CD14-positive monocyte (primary cell): ENCODE measurements at regions not wholly inside any gene's neighbourhood (a gene's known extent, or its start where the extent isn't known, plus 50 kb on each side); places are given as distances from the start of the nearest gene placed in this dataset.

Experiments
- DNase-seq, 3 donors: peaks; one replicate each; pipeline ENCODE4 v3.0.0-alpha.2; 2011 to 2022
- H2AFZ ChIP-seq: 2 replicates; pipeline ENCODE4 v1.6.0; 2012; ENCODE audit warnings: mild to moderate bottlenecking, low read depth, low read length, inconsistent platforms; ENCODE audit not compliant: insufficient read depth, poor library complexity, severe bottlenecking
- H3K27ac ChIP-seq, 2 donors: 1 replicate in 1 of 2; 2 replicates in 1 of 2; pipeline ENCODE4 v1.5.1; 2012 to 2013; ENCODE audit warnings: low read length in 2 of 2, control low read depth in 1 of 2, inconsistent platforms in 1 of 2, low read depth in 1 of 2, mild to moderate bottlenecking in 1 of 2
- H3K27me3 ChIP-seq, 2 donors: one replicate each; pipeline versions ENCODE4 v1.6.0 to v1.6.1; 2011 to 2013; ENCODE audit warnings: low read length in 2 of 2; ENCODE audit not compliant: control insufficient read depth in 2 of 2, insufficient read depth in 2 of 2
- H3K36me3 ChIP-seq, 2 donors: replicated peaks in 1 of 2; 1 replicate in 1 of 2; 2 replicates in 1 of 2; pipeline versions ENCODE4 v1.5.1 to v1.6.1; 2012 to 2013; ENCODE audit warnings: low read length in 2 of 2, control low read depth in 1 of 2, inconsistent platforms in 1 of 2, mild to moderate bottlenecking in 1 of 2; ENCODE audit not compliant: insufficient read depth in 2 of 2, control insufficient read depth in 1 of 2
- H3K4me1 ChIP-seq, 2 donors: 1 replicate in 1 of 2; 2 replicates in 1 of 2; pipeline versions ENCODE4 v1.5.1 to v1.6.1; 2012 to 2013; ENCODE audit warnings: low read length in 2 of 2, control low read depth in 1 of 2, inconsistent platforms in 1 of 2, mild to moderate bottlenecking in 1 of 2, moderate library complexity in 1 of 2; ENCODE audit not compliant: insufficient read depth in 2 of 2, control insufficient read depth in 1 of 2
- H3K4me2 ChIP-seq: replicated peaks from 2 replicates; pipeline ENCODE3; 2012; ENCODE audit warnings: low read length, moderate library complexity, mild to moderate bottlenecking; ENCODE audit not compliant: poor library complexity, severe bottlenecking; ENCODE audit errors: extremely low read depth
- H3K4me3 ChIP-seq, 3 experiments: fragments of 200-600 bp in 1 of 3; sonication (generic) in 1 of 3; replicated peaks in 1 of 3; 1 replicate in 2 of 3; 2 replicates in 1 of 3; pipeline ENCODE4 v1.5.1; 2011 to 2013; ENCODE audit warnings: low read length in 3 of 3, mild to moderate bottlenecking in 3 of 3, control low read depth in 2 of 3, low read depth in 2 of 3, inconsistent platforms in 1 of 3, moderate library complexity in 1 of 3
- H3K79me2 ChIP-seq: 2 replicates; pipeline ENCODE4 v1.6.0; 2012; ENCODE audit warnings: mild to moderate bottlenecking, control low read depth, inconsistent platforms, low read length, moderate library complexity; ENCODE audit not compliant: insufficient read depth
- H3K9ac ChIP-seq: 2 replicates; pipeline ENCODE4 v1.6.0; 2017; ENCODE audit warnings: low read length, mild to moderate bottlenecking; ENCODE audit not compliant: insufficient read depth, poor library complexity, severe bottlenecking
- H3K9me3 ChIP-seq, 2 donors: replicated peaks in 1 of 2; 1 replicate in 1 of 2; 2 replicates in 1 of 2; pipeline versions ENCODE4 v1.5.1 to v1.6.1; 2012 to 2013; ENCODE audit warnings: low read length in 2 of 2, control low read depth in 1 of 2; ENCODE audit not compliant: control insufficient read depth in 1 of 2, insufficient read depth in 1 of 2
- H4K20me1 ChIP-seq: 2 replicates; pipeline ENCODE4 v1.6.0; 2012; ENCODE audit warnings: mild to moderate bottlenecking, low read length, control low read depth, moderate library complexity; ENCODE audit not compliant: insufficient read depth
- H3K27ac Mint-ChIP-seq, 7 donors: one replicate each; pipeline ENCODE4 v1.8.0; 2020; ENCODE audit warnings: mild to moderate bottlenecking in 7 of 7, mixed read lengths in 7 of 7, moderate library complexity in 6 of 7, inconsistent platforms in 2 of 7
- H3K27me3 Mint-ChIP-seq, 3 donors: one replicate each; pipeline ENCODE4 v1.8.0; 2021 to 2022; ENCODE audit warnings: low read depth in 3 of 3, mild to moderate bottlenecking in 3 of 3, mixed read lengths in 3 of 3, moderate library complexity in 3 of 3, inconsistent platforms in 1 of 3
- H3K36me3 Mint-ChIP-seq, 2 donors: one replicate each; pipeline ENCODE4 v1.8.0; 2020; ENCODE audit warnings: mixed read lengths in 2 of 2, inconsistent platforms in 1 of 2, mild to moderate bottlenecking in 1 of 2
- H3K4me1 Mint-ChIP-seq: one replicate; pipeline ENCODE4 v1.8.0; 2020; ENCODE audit warnings: mild to moderate bottlenecking, mixed read lengths
- H3K4me3 Mint-ChIP-seq, 2 donors: one replicate each; pipeline ENCODE4 v1.8.0; 2020; ENCODE audit warnings: mild to moderate bottlenecking in 2 of 2, mixed read lengths in 2 of 2, moderate library complexity in 1 of 2
- H3K9me3 Mint-ChIP-seq, 7 donors: one replicate each; pipeline ENCODE4 v1.8.0; 2020 to 2022; ENCODE audit warnings: mixed read lengths in 7 of 7, mild to moderate bottlenecking in 6 of 7, moderate library complexity in 6 of 7, inconsistent platforms in 2 of 7
- WGBS: methylation state at CpG from one replicate; pipeline ENCODE4 v1.1.5; 2013; ENCODE audit warnings: missing lambda C conversion rate; ENCODE audit not compliant: insufficient coverage; 5-methylcytosine and 5-hydroxymethylcytosine counted together
- intact Hi-C, 2 donors: fragments of 100-400 bp; cut with micrococcal nuclease; formaldehyde crosslinking; loops; one replicate each; pipeline versions ENCODE4 v1.15.0 to v1.15.1; 2023
- TF ChIP-seq, protein P1 (sequence below): fragments of 200-600 bp; IDR thresholded peaks from one replicate; pipeline ENCODE4 v1.8.0; 2022; ENCODE audit warnings: antibody characterized with exemption, mild to moderate bottlenecking

DNA sequence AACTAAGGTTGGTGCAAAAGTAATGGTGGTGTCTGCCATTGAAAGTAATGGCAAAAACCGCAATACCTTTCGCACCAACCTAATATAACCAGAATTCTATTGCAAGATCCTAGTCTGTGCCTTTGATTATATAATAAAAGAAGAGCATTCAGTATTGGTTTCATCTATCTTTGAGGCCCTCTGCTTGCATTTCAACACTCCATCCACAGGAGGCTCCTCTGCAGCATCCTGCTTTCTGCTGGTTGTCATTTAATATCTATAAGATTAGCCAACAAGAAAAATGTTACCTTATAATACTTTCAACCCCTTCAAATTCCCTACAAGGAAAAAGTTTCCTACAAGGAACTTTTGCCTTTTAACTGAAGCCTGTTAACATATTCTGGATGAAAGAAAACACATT lies 139.2 kb downstream of the CDCA7 start:
- intact Hi-C loops: no loop called here
- peaks cover 0 to 6% of the 10 kb centered on the region in 2 donors for H3K9me3 ChIP-seq
- H3K4me3 ChIP-seq: no peak overlapping the region
- H3K36me3 Mint-ChIP-seq: no peaks in the 10 kb centered on the region
- no peaks in the 10 kb centered on the region for H3K4me1 ChIP-seq
- H3K79me2 ChIP-seq: no peaks in the 10 kb centered on the region
- no peaks in the 10 kb centered on the region for H3K36me3 ChIP-seq
- no peak overlapping the region for H3K27ac ChIP-seq
- peaks cover 0 to 3% (median 0%) of the 10 kb centered on the region in 3 donors for H3K27me3 Mint-ChIP-seq
- no peaks in the 10 kb centered on the region for H3K27me3 ChIP-seq
- no peaks in the 10 kb centered on the region for H4K20me1 ChIP-seq
- H3K4me3 Mint-ChIP-seq: no peak overlapping the region
- no CpG with 5 or more reads among the region's 2 CpGs for WGBS
- no peak overlapping the region for H3K9ac ChIP-seq
- TF ChIP-seq, protein P1, sequence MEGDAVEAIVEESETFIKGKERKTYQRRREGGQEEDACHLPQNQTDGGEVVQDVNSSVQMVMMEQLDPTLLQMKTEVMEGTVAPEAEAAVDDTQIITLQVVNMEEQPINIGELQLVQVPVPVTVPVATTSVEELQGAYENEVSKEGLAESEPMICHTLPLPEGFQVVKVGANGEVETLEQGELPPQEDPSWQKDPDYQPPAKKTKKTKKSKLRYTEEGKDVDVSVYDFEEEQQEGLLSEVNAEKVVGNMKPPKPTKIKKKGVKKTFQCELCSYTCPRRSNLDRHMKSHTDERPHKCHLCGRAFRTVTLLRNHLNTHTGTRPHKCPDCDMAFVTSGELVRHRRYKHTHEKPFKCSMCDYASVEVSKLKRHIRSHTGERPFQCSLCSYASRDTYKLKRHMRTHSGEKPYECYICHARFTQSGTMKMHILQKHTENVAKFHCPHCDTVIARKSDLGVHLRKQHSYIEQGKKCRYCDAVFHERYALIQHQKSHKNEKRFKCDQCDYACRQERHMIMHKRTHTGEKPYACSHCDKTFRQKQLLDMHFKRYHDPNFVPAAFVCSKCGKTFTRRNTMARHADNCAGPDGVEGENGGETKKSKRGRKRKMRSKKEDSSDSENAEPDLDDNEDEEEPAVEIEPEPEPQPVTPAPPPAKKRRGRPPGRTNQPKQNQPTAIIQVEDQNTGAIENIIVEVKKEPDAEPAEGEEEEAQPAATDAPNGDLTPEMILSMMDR: no peak
- no peak overlapping the region for H3K27ac Mint-ChIP-seq
- H2AFZ ChIP-seq: no peak overlapping the region
- no peak for DNase-seq
- H3K4me1 Mint-ChIP-seq: no peaks in the 10 kb centered on the region
- peaks cover 0 to 5% (median 0%) of the 10 kb centered on the region in 7 donors for H3K9me3 Mint-ChIP-seq
- H3K4me2 ChIP-seq: no peak overlapping the region

DNA sequence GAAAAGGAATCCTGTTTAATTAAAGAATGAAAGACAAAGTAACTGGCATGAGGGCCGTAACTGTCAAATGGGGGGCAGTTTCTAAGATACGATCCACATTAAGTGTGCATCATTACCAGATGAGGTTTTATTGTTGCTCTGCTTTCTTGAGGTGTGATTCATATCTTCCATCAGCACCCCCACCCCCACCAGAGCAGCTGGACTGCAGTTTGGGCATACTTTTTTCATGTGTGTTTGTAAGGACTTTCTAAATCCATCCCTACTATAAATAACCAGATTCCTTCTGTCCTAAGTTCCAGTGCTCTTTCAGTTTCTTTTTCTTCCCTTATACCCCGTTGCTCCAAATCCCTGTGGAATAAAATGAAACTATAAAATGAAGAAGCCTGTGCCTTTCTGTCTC lies 142.1 kb downstream of the CDCA7 start:
- Histone ChIP-seq H3K9me3 (peaks cover 0 to 8% of the 10 kb centered on the region in 2 donors), H3K27ac (no peak overlapping the region), H3K4me3 (no peak overlapping the region), H3K4me2 (no peak overlapping the region), H3K4me1 (no peaks in the 10 kb centered on the region), H2AFZ (no peak overlapping the region), H3K79me2 (no peaks in the 10 kb centered on the region), H3K36me3 (no peaks in the 10 kb centered on the region), H3K27me3 (no peaks in the 10 kb centered on the region), H3K9ac (no peak overlapping the region), H4K20me1 (no peaks in the 10 kb centered on the region)
- WGBS: no CpG with 5 or more reads among the region's 3 CpGs
- no peak overlapping the region for H3K4me3 Mint-ChIP-seq
- H3K36me3 Mint-ChIP-seq: no peaks in the 10 kb centered on the region
- no peak for DNase-seq
- TF ChIP-seq, protein P1: no peak
- intact Hi-C loops: no loop called here
- H3K27me3 Mint-ChIP-seq: no peaks in the 10 kb centered on the region
- H3K4me1 Mint-ChIP-seq: no peaks in the 10 kb centered on the region
- no peak overlapping the region for H3K27ac Mint-ChIP-seq
- H3K9me3 Mint-ChIP-seq: peaks cover 0 to 18% (median 8%) of the 10 kb centered on the region in 7 donors
